NB4 (cell line): ENCODE measurements at regions not wholly inside any gene's neighbourhood (a gene's known extent, or its start where the extent isn't known, plus 50 kb on each side); places are given as distances from the start of the nearest gene placed in this dataset.

Experiments
- DNase-seq: peaks from one replicate; pipeline ENCODE4 v3.0.0; 2010; ENCODE audit warnings: low read depth
- H3K4me3 ChIP-seq: one replicate; pipeline ENCODE4 v1.5.1; 2011; ENCODE audit warnings: mild to moderate bottlenecking, low read depth, low read length, moderate library complexity
- CTCF ChIP-seq: IDR thresholded peaks from one replicate; pipeline ENCODE4 v1.5.1; 2012; ENCODE audit warnings: low read depth, low read length
- MAX ChIP-seq: IDR thresholded peaks from 2 replicates; pipeline ENCODE4 v1.6.1; 2011; ENCODE audit warnings: low read depth, low read length
- MYC ChIP-seq: IDR thresholded peaks from 2 replicates; pipeline ENCODE4 v1.6.1; 2011; ENCODE audit warnings: low read depth, low read length
- POLR2A ChIP-seq: IDR thresholded peaks from 2 replicates; pipeline ENCODE4 v1.6.1; 2011; ENCODE audit warnings: mild to moderate bottlenecking; ENCODE audit not compliant: insufficient read length; ENCODE audit errors: extremely low read depth

- no peak for DNase-seq
- TF ChIP-seq CTCF = no peak
- TF ChIP-seq MYC = no peak
- no peak for TF ChIP-seq MAX
- no peak for TF ChIP-seq POLR2A
- H3K4me3 ChIP-seq = no peak overlapping the region
Measured at GRCh38 chr7:19999681-20000080, 217.5 kb downstream of the MACC1 start.

- TF ChIP-seq POLR2A (no peak), MAX (no peak), CTCF (no peak), MYC (no peak)
- no peak for DNase-seq
- H3K4me3 ChIP-seq = no peak overlapping the region
Measured at GRCh38 chr7:19991936-19992335, 218.5 kb upstream of the TMEM196 start.

GRCh38 chr7:19989906-19990305, 216.5 kb upstream of the TMEM196 start:
- TF ChIP-seq POLR2A (no peak), MAX (no peak), MYC (no peak), CTCF (no peak)
- no peak for DNase-seq
- no peak overlapping the region for H3K4me3 ChIP-seq

GRCh38 chr7:19988860-19989259, 215.4 kb upstream of the TMEM196 start:
- DNase-seq = no peak
- TF ChIP-seq CTCF (no peak), MAX (no peak), MYC (no peak), POLR2A (no peak)

GRCh38 chr7:19984231-19984632, 210.8 kb upstream of the TMEM196 start:
- no peak overlapping the region for H3K4me3 ChIP-seq
- TF ChIP-seq POLR2A (no peak), CTCF (no peak), MYC (no peak), MAX (no peak)
- DNase-seq = peak; percentile 19

More at GRCh38 chr7:19988860-19989259, 215.4 kb upstream of the TMEM196 start:
- no peak overlapping the region for H3K4me3 ChIP-seq
